GM19324 (cell line): ENCODE measurements at regions not wholly inside any gene's neighbourhood (a gene's known extent, or its start where the extent isn't known, plus 50 kb on each side); places are given as distances from the start of the nearest gene placed in this dataset.
"Not testable (repeated sequence)": the region's sequence is repeated elsewhere in the genome, so short reads cannot be mapped to it uniquely, and the experiment has no call there.

Experiments used
- ATAC-seq: cut with Tn5 transposase; IDR thresholded peaks from one replicate; pipeline ENCODE4 v1.9.1; 2021; ENCODE audit warnings: mild to moderate bottlenecking, moderate library complexity; ENCODE audit not compliant: unreplicated experiment, low FRiP score

DNA sequence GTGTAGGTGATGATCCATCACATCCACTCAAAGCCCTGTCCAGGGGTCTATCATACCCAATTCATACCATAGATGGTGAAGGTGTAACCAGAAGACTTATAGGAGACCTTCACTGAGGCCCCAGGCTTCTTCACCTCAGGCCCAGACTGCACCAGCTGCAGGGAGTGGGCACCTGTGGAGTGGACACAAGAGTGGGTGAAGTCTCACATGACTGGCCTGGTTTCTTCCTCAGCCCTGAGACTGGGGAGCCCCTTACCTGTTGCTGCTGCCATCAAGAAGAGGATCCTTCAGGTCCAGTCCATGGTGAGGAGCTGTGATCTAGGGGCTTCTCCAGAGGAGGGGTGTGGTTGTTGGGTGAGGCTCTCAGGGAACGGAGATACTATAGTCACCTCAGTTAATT, 851.0 kb downstream of the TMEM121 start:
- ATAC-seq = no peak

DNA sequence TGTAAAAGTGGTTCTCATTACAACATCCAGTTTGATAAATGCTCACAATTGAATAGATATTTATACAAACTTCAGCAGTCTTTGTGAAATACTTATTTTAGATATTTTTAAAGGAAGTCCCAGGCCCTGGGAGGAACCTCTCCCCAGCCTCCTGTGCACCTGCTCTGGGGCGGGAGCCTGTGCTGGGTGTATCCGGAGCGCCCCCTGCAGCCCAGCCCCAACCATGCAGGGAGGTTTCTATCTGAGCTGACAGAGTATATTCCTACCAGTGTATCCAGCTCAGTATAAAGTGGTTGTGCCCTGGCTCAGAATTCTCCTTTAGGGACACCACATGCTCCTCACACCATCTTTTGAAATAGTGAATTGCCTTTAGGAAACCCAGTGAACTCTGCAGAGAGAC, 851.8 kb downstream of the TMEM121 start:
- no peak for ATAC-seq

DNA sequence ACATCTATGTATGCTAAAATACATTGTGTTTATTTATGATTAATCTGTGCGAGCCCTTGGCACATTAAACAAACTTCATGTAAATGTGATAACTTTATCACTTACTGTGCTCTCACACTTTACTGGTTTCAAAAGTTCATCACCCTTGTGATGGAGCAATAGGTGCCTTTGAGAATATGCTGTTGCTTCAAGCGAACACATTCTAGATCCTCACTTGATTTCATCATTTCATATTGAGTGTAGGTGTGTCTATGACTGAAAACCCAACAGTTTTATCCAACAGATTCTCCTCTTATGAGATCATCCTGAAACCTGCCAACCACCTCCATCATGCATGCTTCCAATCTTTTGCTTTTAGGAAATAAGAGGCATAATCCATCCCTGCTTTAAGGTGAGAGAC, 854.4 kb downstream of the TMEM121 start:
- ATAC-seq = no peak

DNA sequence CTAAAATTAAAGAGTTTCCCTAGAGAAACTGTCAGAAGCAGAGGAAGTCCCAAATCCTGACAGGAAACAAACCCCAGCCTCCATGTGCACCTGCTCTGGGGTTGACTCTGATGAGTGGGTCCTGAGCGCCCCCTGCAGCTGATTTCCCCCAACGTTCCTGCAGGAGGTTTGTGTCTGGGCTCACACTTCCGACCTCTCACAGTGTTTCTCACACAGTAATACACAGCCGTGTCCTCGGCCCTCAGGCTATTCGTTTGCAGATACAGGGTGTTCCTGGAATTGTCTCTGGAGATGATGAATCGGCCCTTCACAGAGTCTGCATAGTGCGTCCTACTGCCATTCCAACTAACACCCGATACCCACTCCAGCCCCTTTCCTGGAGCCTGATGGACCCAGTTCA, 862.8 kb downstream of the TMEM121 start:
- not testable (repeated sequence) for ATAC-seq

GRCh38 chr14:106390401-106390800, 864.0 kb downstream of the TMEM121 start:
- ATAC-seq = no peak

GRCh38 chr14:106390947-106391346, 864.6 kb downstream of the TMEM121 start:
- no peak for ATAC-seq

- ATAC-seq = no peak
Observed at GRCh38 chr14:106393742-106394141, 867.4 kb downstream of the TMEM121 start.

DNA sequence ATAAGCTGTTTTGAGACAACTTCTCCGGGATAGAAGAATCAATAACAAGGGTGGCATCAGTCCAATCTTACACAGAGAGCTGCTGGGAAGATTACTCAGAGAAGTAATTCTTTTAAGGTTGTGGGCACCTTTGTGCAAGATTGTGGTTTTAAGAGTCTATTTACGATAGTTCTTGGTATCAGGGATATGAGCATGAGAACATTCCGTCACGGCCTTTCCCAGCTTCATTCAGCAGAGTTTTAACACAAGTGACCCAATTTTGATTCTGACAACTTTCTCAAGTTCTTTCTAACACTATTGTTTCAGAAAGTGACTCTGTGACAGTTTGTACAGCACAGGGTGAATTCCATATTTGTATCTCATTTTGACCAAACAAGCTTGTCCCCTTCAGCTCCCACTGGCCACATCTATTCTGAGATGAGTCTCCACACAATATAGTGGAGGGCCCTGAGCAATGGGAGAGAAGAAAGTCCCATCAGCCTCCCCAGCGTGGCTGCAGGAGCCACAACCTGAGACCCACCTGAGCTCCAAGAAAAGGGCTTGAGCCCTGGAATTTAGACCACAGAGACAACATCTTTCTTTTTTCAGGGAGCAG, 869.2 kb downstream of the TMEM121 start:
- no peak for ATAC-seq

DNA sequence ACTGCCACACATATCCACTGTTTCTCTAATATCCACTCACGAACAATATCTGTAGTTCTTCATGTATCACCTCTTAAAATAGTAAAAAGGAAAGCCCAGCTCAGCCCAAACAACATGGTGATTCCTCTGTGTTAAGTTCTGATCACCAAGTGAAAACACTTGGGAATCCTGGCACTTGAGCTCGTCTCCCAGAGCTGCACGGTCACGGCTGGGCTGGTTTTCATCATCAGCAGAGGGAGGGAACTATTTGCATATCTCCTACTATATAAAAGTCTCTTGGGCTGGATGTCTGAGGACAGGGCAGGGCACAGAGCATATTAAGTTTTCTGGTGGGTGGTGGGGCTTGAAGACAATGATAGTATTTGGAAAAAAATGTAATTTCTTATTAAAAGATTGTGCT, 870.6 kb downstream of the TMEM121 start:
- ATAC-seq = no peak

GRCh38 chr14:106398931-106399331, 872.5 kb downstream of the TMEM121 start:
- not testable (repeated sequence) for ATAC-seq

- not testable (repeated sequence) for ATAC-seq
Observed at GRCh38 chr14:106401316-106401715, 874.9 kb downstream of the TMEM121 start.

DNA sequence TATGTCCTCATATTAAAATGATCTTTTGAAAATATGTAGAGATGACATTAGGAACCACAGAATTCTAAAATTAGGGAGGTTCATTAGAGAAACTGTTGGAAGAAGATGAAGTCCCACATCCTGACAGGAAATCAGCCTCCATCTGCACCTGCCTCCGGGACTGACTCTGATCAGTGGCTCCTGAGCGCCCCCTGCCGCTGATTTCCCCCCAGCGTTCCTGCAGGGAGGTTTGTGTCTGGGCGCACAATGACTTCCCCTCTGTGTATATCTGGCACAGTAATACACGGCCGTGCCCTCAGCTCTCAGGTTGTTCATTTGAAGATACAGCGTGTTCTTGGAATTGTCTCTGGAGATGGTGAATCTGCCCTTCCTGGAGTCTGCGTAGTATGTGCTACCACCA, 883.8 kb downstream of the TMEM121 start:
- not testable (repeated sequence) for ATAC-seq

DNA sequence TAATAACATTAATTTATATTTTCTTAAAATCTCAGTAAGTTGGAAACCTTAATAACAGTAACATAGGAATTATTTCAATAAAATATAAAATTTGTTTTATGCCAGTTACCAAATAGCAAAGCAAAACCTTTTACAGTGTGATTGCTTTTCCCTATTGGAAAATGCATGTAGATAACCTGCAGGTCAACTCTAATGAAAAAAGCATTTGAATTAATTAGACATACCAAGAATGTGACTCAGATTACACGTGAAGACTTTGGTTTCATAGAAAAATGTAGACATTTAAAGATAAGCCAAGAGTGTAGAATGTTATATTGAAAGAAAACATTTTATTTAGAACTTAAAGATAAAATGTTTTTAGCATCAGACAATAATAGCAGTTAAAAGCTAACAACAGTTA, 888.1 kb downstream of the TMEM121 start:
- ATAC-seq = no peak

- no peak for ATAC-seq
Observed at GRCh38 chr14:106417224-106418049, 891.1 kb downstream of the TMEM121 start.

DNA sequence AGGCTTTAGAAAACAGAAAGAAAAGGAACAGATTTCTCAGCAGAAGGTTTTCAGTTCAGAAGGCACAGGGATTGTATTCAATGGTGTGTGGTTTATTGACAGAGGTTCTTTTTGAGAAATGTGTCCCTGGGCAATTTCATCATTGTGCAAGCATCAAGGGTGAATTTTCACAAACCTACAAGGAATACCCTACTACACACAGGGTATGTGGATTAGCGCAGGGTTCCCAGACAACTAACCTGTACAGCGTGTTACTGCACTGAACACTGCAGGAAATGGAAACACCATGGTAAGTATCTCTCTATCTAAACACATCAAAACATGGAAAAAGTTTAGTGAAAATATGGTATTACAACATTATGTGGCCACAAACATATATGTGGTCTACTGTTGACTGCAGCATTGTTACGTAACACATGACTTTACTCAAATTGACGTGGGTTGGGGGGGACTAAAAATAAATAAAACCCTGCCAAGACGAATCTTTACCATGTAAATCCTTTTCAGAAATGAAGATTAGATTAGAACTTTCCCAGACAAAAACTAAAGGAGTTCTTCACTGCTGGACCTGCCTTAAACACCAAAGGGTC, 893.1 kb downstream of the TMEM121 start:
- ATAC-seq = no peak

DNA sequence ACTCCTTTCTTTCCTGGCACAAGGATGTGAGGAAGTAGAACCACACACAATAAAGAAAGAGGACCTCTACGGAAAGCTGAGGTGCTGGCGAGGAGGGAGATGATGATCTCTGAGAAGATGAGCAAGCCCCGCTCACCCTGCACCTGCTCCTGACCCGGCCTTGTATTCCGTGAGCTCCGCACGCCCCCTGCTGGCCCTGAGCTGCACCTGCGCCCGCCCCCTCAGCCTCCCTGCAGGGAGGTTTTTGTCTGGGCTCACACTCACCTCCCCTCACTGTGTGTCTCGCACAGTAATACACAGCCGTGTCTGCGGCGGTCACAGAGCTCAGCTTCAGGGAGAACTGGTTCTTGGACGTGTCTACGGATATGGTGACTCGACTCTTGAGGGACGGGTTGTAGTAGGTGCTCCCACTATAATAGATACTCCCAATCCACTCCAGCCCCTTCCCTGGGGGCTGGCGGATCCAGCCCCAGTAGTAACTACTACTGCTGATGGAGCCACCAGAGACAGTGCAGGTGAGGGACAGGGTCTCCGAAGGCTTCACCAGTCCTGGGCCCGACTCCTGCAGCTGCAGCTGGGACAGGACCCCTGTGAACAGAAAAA, 895.1 kb downstream of the TMEM121 start:
- ATAC-seq = not testable (repeated sequence)

GRCh38 chr14:106422066-106422465, 895.7 kb downstream of the TMEM121 start:
- ATAC-seq = no peak

GRCh38 chr14:106425150-106425549, 898.8 kb downstream of the TMEM121 start:
- not testable (repeated sequence) for ATAC-seq

DNA sequence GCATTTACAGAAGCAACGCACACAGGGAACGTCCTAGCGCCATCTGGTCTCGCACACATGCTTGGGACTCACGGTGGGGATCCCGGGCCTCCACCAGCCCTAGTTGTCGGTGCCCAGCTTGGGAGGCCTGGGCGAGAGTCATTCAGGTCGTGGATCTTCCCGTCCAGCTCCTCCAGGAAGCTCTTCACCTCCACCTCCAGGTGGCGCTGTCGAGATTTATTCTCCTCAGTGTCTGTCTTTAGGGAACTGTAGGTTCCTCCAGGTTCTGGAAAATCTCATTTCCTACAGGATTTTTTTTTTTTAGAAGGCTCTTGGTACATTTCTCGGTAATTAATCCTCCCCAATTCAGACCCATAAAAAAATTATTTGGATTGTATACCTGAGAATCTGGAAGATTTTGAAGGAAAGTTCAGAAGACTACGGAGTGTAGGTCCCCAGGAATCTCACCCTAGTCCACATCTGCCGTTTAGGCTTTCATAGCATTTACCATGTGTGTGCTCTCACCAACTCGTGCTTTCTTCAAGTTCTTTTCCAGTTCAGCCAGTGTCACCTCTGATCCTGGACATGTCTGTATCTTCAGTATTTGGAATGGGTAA, 910.0 kb downstream of the TMEM121 start:
- no peak for ATAC-seq

- ATAC-seq = no peak
Observed at GRCh38 chr14:106442857-106443256, 916.5 kb downstream of the TMEM121 start.

DNA sequence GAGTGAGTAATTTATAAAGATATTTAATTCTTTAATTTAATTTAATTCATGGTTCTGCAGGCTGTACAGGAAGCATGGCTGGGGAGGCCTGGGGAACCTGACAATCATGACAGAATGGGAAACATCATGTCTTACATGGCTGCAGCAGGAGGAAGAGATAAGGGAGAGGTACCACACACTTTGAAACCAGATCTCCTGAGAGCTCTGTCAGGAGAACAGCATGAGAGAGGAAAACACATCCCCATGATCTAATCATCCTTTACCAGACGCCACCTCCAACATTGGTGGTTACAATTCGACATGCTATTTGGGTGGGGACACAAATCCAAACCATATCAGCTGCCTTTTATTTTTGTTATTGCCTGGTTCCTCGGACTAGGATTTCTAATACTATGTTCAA, 928.6 kb downstream of the TMEM121 start:
- no peak for ATAC-seq
